ENCODE measurements at regions not wholly inside any gene's neighbourhood (a gene's known extent, or its start where the extent isn't known, plus 50 kb on each side); places are given as distances from the start of the nearest gene placed in this dataset.

DNA sequence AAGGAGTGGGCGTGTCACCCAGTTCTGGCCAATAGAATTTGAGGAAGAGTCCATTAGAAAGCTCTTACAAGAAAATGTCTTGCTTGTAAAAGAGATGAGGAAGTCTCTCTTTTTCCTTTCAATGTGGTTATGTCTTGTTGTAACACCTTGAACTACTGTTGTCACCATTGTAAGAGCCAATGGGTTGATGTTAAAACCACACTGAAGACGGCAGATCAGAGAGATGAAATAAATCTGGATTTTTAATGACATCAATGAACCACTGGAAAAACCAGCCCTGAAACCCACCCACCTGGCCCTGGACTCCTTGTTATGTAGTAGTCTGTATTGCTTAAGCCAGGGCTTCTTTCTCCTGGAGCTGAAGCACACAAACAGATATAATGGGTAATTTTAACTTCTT is 83.8 kb upstream of the ERCC6L2 start:
- TF ChIP-seq, protein P1, sequence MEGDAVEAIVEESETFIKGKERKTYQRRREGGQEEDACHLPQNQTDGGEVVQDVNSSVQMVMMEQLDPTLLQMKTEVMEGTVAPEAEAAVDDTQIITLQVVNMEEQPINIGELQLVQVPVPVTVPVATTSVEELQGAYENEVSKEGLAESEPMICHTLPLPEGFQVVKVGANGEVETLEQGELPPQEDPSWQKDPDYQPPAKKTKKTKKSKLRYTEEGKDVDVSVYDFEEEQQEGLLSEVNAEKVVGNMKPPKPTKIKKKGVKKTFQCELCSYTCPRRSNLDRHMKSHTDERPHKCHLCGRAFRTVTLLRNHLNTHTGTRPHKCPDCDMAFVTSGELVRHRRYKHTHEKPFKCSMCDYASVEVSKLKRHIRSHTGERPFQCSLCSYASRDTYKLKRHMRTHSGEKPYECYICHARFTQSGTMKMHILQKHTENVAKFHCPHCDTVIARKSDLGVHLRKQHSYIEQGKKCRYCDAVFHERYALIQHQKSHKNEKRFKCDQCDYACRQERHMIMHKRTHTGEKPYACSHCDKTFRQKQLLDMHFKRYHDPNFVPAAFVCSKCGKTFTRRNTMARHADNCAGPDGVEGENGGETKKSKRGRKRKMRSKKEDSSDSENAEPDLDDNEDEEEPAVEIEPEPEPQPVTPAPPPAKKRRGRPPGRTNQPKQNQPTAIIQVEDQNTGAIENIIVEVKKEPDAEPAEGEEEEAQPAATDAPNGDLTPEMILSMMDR (IDR thresholded peaks at IDR 0.05), result no peak
- TF ChIP-seq POLR2A (IDR thresholded peaks at IDR 0.05), result no peak
